Peyer's patch (tissue), 4 donors: ENCODE measurements at regions not wholly inside any gene's neighbourhood (a gene's known extent, or its start where the extent isn't known, plus 50 kb on each side); places are given as distances from the start of the nearest gene placed in this dataset.

Experiments
- DNase-seq, 3 donors: peaks; one replicate each; pipeline ENCODE4 v3.0.0-alpha.2; 2017 to 2019
- H3K27ac ChIP-seq, 4 donors: fragments of 200-600 bp; sonication (generic); one replicate each; pipeline ENCODE4 v1.5.1; 2016 to 2019
- H3K27me3 ChIP-seq, 2 donors: fragments of 200-600 bp; sonication (generic); one replicate each; pipeline ENCODE4 v1.5.1; 2019
- H3K36me3 ChIP-seq, 3 donors: fragments of 200-600 bp; sonication (generic); one replicate each; pipeline ENCODE4 v1.5.1; 2016 to 2019
- H3K4me1 ChIP-seq, 4 donors: fragments of 200-600 bp; sonication (generic); one replicate each; pipeline ENCODE4 v1.5.1; 2016 to 2019
- H3K4me3 ChIP-seq, 4 donors: fragments of 200-600 bp; sonication (generic); 1 replicate in 3 of 4; 2 replicates in 1 of 4; pipeline ENCODE4 v1.5.1; 2016 to 2019; ENCODE audit warnings: mild to moderate bottlenecking in 1 of 4
- H3K9me3 ChIP-seq, 4 donors: fragments of 200-600 bp; sonication (generic); one replicate each; pipeline ENCODE4 v1.5.1; 2016 to 2019; ENCODE audit warnings: mild to moderate bottlenecking in 1 of 4
- CTCF ChIP-seq, 6 experiments: fragments of 450-650 bp in 4 of 6; fragments of 200-600 bp in 2 of 6; sonication (generic) in 1 of 6; IDR thresholded peaks; one replicate each; pipeline ENCODE4 v1.5.1; 2017 to 2019; ENCODE audit warnings: antibody characterized with exemption in 6 of 6, mild to moderate bottlenecking in 3 of 6, moderate library complexity in 1 of 6
- POLR2A ChIP-seq, 2 donors: fragments of 450-650 bp; IDR thresholded peaks; one replicate each; pipeline ENCODE4 v1.5.1; 2017; ENCODE audit warnings: antibody characterized with exemption in 2 of 2, mild to moderate bottlenecking in 2 of 2, moderate library complexity in 2 of 2

GRCh38 chr2:224183086-224183485, 144.0 kb upstream of the SERPINE2 start:
- H3K27ac ChIP-seq: no peak overlapping the region
- TF ChIP-seq CTCF (IDR thresholded peaks at IDR 0.05) (no peak), POLR2A (IDR thresholded peaks at IDR 0.05) (no peak)
- H3K36me3 ChIP-seq: no peaks in the 10 kb centered on the region
- no peak for DNase-seq
- no peak overlapping the region for H3K4me3 ChIP-seq
- H3K27me3 ChIP-seq: no peaks in the 10 kb centered on the region
- peaks cover 0 to 7% (median 0%) of the 10 kb centered on the region in 4 donors for H3K9me3 ChIP-seq
- H3K4me1 ChIP-seq: no peaks in the 10 kb centered on the region

GRCh38 chr2:224182498-224182897, 143.4 kb upstream of the SERPINE2 start:
- Histone ChIP-seq H3K9me3 (peaks cover 0 to 5% (median 0%) of the 10 kb centered on the region in 4 donors), H3K4me1 (no peaks in the 10 kb centered on the region), H3K4me3 (no peak overlapping the region), H3K27ac (no peak overlapping the region), H3K36me3 (no peaks in the 10 kb centered on the region), H3K27me3 (no peaks in the 10 kb centered on the region)
- TF ChIP-seq POLR2A (IDR thresholded peaks at IDR 0.05) (no peak), CTCF (IDR thresholded peaks at IDR 0.05) (no peak)
- no peak for DNase-seq

GRCh38 chr2:224181534-224182155, 142.6 kb upstream of the SERPINE2 start:
- Histone ChIP-seq H3K4me1 (no peaks in the 10 kb centered on the region), H3K9me3 (no peaks in the 10 kb centered on the region), H3K27ac (no peak overlapping the region), H3K36me3 (no peaks in the 10 kb centered on the region), H3K4me3 (no peak overlapping the region), H3K27me3 (no peaks in the 10 kb centered on the region)
- TF ChIP-seq CTCF (IDR thresholded peaks at IDR 0.05) (no peak), POLR2A (IDR thresholded peaks at IDR 0.05) (no peak)
- DNase-seq: no peak

- TF ChIP-seq CTCF (IDR thresholded peaks at IDR 0.05) (no peak), POLR2A (IDR thresholded peaks at IDR 0.05) (no peak)
- Histone ChIP-seq H3K27ac (no peak overlapping the region), H3K4me1 (no peaks in the 10 kb centered on the region), H3K4me3 (no peak overlapping the region), H3K9me3 (no peaks in the 10 kb centered on the region), H3K36me3 (no peaks in the 10 kb centered on the region), H3K27me3 (no peaks in the 10 kb centered on the region)
- no peak for DNase-seq
These were observed 141.7 kb upstream of the SERPINE2 start for GRCh38 chr2:224180810-224181209.

- Histone ChIP-seq H3K27ac (no peak overlapping the region), H3K9me3 (no peaks in the 10 kb centered on the region), H3K36me3 (no peaks in the 10 kb centered on the region), H3K27me3 (no peaks in the 10 kb centered on the region), H3K4me1 (no peaks in the 10 kb centered on the region), H3K4me3 (no peak overlapping the region)
- TF ChIP-seq POLR2A (IDR thresholded peaks at IDR 0.05) (no peak), CTCF (IDR thresholded peaks at IDR 0.05) (no peak)
- no peak for DNase-seq
These were observed 139.0 kb upstream of the SERPINE2 start for GRCh38 chr2:224178056-224178455.

- H3K4me1 ChIP-seq: peaks cover 0 to 4% (median 0%) of the 10 kb centered on the region in 4 donors
- H3K27me3 ChIP-seq: no peaks in the 10 kb centered on the region
- no peak overlapping the region for H3K27ac ChIP-seq
- TF ChIP-seq POLR2A (IDR thresholded peaks at IDR 0.05) (no peak), CTCF (IDR thresholded peaks at IDR 0.05) (no peak)
- no peaks in the 10 kb centered on the region for H3K9me3 ChIP-seq
- no peaks in the 10 kb centered on the region for H3K36me3 ChIP-seq
- no peak overlapping the region for H3K4me3 ChIP-seq
- DNase-seq: no peak
These were observed 136.5 kb upstream of the SERPINE2 start for GRCh38 chr2:224175538-224175937.
